ENCODE measurements at regions not wholly inside any gene's neighbourhood (a gene's known extent, or its start where the extent isn't known, plus 50 kb on each side); places are given as distances from the start of the nearest gene placed in this dataset.

- DNase-seq: no peak
Measured at GRCh38 chr2:6760132-6760531, 105.6 kb downstream of the CMPK2 start.

- no peak for DNase-seq
Measured at GRCh38 chr2:6764968-6765723, 100.6 kb downstream of the CMPK2 start.

GRCh38 chr2:6769346-6769745 is 96.4 kb downstream of the CMPK2 start:
- no peak for DNase-seq

- no peak for DNase-seq
Measured at GRCh38 chr2:6770006-6770405, 95.7 kb downstream of the CMPK2 start.

DNA sequence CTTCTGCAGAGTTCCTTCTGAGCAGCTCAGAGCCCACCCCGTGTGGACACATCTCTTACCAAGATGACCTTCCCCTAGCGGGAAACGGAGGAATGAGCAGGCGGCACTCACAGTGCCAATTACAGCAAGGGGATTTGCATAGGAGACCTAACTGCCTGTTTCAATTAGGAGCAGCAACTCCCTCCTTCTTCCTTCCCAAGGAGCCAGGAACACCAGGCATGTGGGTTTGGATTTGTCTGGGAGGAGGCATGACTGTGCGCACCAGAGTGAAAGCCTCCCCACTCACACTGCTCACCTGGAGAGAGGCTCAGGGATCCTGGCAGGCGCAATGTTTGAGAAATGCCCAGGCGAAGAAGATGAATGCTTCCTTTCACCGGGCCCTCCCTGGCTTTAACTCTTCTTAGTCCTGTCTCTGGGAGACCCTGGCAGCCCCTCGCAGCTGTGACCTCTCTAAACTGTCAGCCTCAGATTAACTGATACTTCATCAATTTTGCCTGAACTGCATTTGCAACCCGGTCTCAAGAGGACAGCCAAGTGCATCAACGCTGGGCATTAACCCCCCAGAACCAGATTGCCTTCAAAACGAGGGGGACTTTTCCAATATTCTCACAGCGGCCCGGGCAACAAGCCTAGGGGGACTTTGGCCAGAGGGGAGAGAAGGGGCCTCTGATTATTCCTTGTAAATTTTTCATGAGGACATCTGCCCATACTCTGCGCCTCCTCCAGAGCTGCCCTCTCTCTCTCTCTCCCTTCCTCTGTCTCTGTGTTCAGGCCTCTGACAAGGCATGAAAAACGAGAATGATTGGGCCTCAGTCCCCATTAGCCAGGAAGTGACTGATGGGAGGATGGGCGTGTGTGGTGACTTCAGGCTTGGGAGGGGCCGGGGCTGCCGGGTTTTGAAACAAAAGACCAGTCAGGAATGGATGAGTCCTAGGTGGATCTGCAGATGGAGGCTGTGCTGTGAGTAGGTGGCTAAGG is 93.8 kb downstream of the CMPK2 start:
- DNase-seq: no peak

- peak; percentile 54 for DNase-seq
Measured at GRCh38 chr2:6773007-6773693, 92.6 kb downstream of the CMPK2 start.

DNA sequence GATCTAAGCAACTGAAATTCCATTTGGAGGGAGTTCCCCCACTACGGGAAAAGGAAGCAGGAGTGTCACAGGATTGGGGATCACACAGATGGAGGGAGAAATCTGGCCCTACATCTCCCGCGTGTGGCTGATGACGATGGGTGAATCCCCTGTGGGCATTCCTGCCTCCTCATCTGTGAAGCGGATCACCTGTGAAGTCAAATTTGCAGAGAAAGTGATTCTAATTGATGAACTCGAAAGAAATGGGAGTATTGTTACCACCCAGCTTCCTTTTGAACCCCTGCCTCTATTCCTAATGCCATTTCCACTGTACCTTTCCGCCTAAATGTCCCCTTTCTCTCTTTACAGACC is 92.0 kb downstream of the CMPK2 start:
- DNase-seq: no peak

- no peak for DNase-seq
Measured at GRCh38 chr2:6776125-6776524, 89.6 kb downstream of the CMPK2 start.

DNA sequence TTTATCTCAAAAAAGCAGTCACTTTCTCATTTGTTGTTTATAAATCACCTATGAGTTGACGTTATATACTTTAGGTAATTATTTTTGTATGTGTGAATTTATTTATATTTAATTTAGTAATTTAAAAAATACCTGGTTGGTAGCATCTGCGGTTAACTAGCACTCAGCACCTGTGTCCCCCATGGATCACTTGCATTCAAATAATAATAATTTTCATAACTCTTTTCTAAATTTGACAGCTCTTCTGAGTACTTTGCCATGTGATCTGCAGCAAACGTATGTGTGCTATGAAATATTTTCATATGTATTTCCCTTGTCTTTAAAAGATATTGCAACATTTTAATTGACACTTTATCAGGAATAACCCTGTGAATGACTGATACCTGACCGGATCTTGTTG is 88.1 kb downstream of the CMPK2 start:
- DNase-seq: no peak

GRCh38 chr2:6780765-6781274 is 84.9 kb downstream of the CMPK2 start:
- DNase-seq: no peak

- no peak for DNase-seq
Measured at GRCh38 chr2:6782517-6783237, 83.0 kb downstream of the CMPK2 start.

DNA sequence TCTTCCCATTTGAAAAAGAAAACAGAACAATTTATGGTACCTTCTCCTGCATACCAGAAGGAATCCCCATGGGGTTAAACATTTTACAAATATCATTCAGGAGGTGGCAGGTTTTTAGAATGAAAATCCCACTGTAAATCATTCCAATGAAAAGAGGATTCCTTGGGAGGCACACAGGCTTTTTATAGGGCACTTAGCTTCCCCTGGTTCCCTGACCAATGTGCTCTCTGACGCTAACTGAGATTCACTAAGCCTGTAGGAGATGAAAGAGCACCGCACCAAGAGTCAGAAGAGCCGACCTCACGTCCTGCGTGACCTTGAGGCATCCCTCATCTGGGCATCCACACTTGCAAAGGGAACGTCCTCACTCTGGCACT is 82.5 kb downstream of the CMPK2 start:
- no peak for DNase-seq

- no peak for DNase-seq
Measured at GRCh38 chr2:6784291-6784690, 81.4 kb downstream of the CMPK2 start.

DNA sequence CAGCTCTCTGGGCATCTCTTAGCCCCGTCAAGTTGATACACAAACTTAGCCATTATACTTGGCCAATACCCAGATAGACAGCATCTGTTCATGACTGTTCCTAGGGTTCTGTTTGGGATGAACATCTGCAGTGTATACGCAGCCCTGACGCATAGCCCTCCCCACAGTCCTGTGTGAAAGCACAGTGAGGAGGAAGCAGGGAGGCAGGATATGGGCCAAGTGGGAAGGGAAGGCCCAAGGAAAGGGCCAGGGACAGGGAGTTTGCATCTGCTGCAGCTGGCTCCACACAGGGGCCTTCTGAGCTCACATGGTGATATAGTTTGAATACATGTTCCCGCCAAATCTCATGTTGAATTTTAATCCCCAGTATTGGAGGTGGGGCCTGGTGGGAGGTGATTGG is 80.2 kb downstream of the CMPK2 start:
- DNase-seq: no peak

- no peak for DNase-seq
Measured at GRCh38 chr2:6787376-6787775, 78.3 kb downstream of the CMPK2 start.

DNA sequence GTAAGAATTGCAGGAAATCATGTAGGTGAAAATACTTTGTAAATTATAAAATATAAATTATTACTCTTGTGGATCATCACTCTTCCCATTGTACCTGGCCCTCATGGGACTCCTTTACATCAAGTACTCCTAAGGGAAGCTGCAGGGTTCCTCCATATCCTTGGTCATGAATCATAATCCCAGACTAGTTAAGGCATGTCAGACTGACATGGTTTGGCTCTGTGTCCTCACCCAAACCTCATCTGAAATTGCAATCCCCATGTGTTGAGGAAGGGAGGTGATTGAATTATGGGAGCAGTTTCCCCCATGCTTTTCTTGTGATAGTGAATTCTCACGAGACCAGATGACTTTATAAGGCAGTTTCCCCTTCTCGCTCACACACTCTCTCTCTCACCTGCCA is 77.1 kb downstream of the CMPK2 start:
- no peak for DNase-seq

DNA sequence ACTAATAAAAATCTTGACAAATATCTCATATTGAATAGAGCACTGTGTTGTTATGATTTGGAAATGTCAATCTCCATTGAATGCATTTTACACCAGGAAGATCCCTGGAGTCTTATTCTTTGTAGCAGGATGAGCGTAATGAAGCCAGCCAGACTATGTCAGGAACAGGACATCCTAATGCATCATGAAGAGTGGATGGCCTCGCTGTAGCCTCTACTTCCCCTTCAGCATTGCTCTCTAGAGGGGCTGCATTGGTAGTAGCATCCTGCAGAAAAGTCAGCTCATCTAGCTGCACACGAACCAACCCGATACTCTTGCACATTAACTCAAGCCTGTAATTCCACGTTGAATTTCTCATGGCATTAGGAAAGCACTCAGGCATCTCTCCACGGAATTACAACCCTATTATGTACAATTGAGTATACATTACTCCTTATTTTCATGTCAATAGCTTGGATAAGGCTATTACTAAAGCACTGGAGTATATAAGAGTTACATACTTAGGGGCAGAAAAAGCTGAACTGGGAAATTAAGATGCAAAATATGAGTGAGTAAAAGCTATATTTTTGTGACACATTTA is 76.1 kb downstream of the CMPK2 start:
- DNase-seq: no peak

DNA sequence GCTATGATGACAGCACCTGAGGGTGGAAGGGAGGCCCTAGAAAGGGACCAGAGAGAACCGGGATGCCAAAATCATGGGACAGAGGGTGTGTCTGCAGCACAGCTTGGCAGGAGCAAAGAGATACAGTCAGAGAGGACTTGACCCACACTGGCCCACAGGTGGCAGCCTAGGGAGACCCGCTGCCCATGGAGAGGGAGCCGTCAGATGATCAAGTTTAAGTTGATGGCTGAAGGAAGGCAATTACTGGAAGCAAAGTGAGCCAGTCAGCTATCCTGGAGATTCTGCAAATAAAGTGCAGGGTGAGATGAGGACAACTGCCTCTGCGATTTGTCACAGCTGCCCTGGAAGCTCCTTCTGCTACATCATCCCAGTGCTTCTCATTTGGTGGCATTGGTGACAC is 74.0 kb downstream of the CMPK2 start:
- no peak for DNase-seq

- no peak for DNase-seq
Measured at GRCh38 chr2:6792883-6793282, 72.8 kb downstream of the CMPK2 start.

DNA sequence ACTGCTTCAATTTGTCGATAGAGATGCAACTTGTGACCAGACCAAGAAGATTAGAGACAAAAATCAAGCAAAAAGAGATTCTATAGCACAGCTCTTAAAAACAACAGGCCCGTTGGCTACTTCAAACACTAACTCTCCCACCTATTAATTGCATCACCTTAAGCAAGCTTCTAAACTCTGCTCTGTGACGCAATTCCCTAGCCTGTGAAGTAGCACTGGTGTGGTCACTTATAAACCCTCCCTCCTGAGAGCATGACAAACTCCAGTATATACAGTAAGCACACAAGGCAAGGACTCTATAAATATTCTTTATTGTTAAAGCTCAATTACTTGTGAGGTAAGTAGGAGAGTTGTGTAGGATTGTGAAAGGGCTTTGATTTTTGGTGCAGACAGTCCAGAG is 72.3 kb downstream of the CMPK2 start:
- DNase-seq: no peak

DNA sequence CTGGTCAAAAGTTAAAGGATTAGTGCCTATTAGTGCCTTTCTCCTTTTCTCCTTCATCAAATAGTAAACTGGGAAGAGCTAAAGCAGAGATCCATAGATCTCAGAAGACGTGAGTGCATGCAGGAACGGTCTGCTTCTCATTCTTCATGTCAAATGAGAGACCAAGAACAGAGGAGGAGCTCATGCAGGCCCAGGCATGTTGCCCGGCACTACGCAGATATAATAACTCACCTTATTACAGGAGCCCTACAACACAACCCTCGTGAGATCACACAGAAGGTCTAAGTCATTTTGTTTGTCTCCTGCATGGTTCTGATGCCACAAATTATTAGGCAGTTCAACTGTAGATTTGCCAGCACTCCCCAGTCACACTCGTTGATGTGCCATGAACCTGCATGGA is 71.8 kb downstream of the CMPK2 start:
- DNase-seq: no peak

DNA sequence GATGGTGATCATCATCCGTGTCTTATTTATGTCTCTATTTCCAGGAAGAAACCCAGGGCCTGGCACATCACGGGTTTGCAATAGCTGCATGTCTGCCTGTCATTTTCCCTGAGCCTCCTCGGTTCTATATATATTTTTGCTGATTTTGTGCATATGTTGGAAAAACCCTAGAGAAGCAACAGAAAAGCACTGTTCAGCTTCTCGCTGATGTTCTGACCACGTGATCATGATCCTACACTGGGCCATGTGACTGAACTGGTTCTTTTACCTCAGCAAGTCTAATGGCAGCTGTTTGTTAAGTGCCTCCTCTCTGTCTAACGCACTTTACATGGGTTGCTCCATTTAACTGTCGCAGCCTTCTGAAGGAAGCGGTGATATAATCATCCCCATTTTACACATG is 71.3 kb downstream of the CMPK2 start:
- no peak for DNase-seq
